ENCODE measurements at regions not wholly inside any gene's neighbourhood (a gene's known extent, or its start where the extent isn't known, plus 50 kb on each side); places are given as distances from the start of the nearest gene placed in this dataset.

DNA sequence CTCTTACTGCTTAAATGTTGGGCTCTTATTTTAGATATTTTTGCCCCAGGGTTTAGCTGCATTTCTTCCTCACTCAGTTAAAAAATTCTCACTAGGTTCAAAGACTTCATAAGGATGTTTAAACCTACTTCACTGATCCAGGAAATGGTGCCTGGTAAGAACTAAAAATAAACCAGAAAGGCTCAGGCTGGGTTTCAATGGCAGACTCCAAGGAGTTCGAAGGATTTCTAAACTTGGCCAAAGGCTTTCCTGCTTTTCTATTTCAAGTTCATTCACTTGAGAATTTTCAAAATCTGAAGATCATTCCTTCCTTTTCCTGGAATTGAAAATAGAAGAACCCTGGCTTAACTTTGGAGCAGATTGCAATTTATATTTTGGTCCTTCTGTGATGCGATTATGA is 193.0 kb upstream of the MAP1B start:
- no peak for ATAC-seq
- peak overlapping the region in 4 of 12 donors; percentile 10 to 60 (median 32) for H3K27ac ChIP-seq
- no peak for DNase-seq
- H3K4me3 ChIP-seq: no peak overlapping the region
- no peaks in the 10 kb centered on the region for H3K36me3 ChIP-seq
- H3K27me3 ChIP-seq: no peaks in the 10 kb centered on the region
- intact Hi-C loops (cut with DNase I): no loop called here
- H3K4me1 ChIP-seq: peaks cover 0 to 9% (median 0%) of the 10 kb centered on the region in 12 donors
- 29 to 51% (median 38%) methylated on average over 2 of the region's 2 CpGs for WGBS, 4 donors
- peaks cover 0 to 13% (median 0%) of the 10 kb centered on the region in 12 donors for H3K9me3 ChIP-seq
- TF ChIP-seq, protein P1, sequence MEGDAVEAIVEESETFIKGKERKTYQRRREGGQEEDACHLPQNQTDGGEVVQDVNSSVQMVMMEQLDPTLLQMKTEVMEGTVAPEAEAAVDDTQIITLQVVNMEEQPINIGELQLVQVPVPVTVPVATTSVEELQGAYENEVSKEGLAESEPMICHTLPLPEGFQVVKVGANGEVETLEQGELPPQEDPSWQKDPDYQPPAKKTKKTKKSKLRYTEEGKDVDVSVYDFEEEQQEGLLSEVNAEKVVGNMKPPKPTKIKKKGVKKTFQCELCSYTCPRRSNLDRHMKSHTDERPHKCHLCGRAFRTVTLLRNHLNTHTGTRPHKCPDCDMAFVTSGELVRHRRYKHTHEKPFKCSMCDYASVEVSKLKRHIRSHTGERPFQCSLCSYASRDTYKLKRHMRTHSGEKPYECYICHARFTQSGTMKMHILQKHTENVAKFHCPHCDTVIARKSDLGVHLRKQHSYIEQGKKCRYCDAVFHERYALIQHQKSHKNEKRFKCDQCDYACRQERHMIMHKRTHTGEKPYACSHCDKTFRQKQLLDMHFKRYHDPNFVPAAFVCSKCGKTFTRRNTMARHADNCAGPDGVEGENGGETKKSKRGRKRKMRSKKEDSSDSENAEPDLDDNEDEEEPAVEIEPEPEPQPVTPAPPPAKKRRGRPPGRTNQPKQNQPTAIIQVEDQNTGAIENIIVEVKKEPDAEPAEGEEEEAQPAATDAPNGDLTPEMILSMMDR (IDR thresholded peaks at IDR 0.05): no peak
- TF ChIP-seq POLR2A (IDR thresholded peaks at IDR 0.05): no peak

DNA sequence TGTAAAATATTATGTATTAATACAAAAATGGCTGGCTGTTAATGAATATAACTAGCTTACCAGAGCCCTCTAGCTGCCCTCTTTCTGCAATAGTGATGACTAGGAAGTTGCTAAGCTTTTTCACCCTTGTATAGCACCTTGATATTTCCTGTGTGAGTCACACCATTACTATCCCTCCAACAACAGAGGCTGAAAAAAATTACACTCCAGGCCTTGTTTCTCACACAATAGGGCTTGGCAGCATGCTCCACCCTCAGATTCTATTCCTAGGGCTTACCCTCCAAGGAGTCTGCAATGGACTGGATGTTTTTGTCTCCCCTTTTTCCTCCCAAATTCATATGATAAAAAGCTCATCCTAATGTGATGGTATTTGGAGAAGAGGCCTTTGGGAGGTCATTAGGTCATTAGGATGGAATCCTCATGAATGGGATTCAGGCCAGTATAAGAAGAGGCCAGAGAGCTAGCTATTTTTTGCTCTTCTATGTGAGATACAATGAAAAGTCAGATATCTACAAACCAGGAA is 184.6 kb upstream of the MAP1B start:
- H3K27ac ChIP-seq: peak overlapping the region in 11 of 12 donors; percentile 22 to 80 (median 56)
- H3K4me3 ChIP-seq: no peak overlapping the region
- no peaks in the 10 kb centered on the region for H3K27me3 ChIP-seq
- TF ChIP-seq POLR2A (IDR thresholded peaks at IDR 0.05): no peak
- TF ChIP-seq, protein P1 (IDR thresholded peaks at IDR 0.05): peak in 5 of 12 donors; percentile 11 to 41 (median 34)
- H3K4me1 ChIP-seq: peaks cover 0 to 39% (median 20%) of the 10 kb centered on the region in 12 donors
- peak; percentile 62 to 83 (median 71) for ATAC-seq
- H3K36me3 ChIP-seq: no peaks in the 10 kb centered on the region
- intact Hi-C loops (cut with DNase I): loop anchor here in 3 of 10 donors (5.0 to 10.0 kb wide), 2 partner anchors 138 to 140 kb away; no protein-coding TSS in a partner anchor
- peaks cover 0 to 15% (median 2%) of the 10 kb centered on the region in 12 donors for H3K9me3 ChIP-seq
- no peak for DNase-seq

DNA sequence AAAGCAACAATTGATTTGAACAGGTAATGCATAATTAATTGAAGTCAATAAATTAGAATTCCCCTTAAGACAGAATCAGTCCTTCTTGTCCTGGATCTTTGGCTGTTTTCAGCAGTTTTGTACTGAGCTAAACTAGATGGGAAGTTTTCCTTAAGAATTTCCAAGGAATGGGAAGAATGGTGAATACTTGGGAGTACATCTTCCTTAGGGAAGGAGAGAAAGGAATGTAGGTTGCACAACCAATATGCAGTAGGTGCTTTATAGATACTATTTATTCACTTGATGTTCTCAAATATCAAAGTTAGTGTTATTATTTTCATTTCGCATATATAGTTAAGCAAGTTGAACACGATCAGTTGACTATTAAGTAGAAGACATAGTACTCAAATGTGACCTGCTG is 183.5 kb upstream of the MAP1B start:
- Histone ChIP-seq H3K4me3 (no peak overlapping the region), H3K27me3 (no peaks in the 10 kb centered on the region), H3K27ac (peak overlapping the region in 3 of 12 donors; percentile 44 to 80 (median 67)), H3K36me3 (no peaks in the 10 kb centered on the region), H3K4me1 (peaks cover 0 to 39% (median 20%) of the 10 kb centered on the region in 12 donors), H3K9me3 (peaks cover 0 to 15% (median 2%) of the 10 kb centered on the region in 12 donors)
- no peak for ATAC-seq
- 96 to 100% (median 96%) methylated on average over 2 of the region's 2 CpGs for WGBS, 4 donors
- TF ChIP-seq POLR2A (IDR thresholded peaks at IDR 0.05): no peak
- TF ChIP-seq, protein P1 (IDR thresholded peaks at IDR 0.05): no peak
- no peak for DNase-seq
- intact Hi-C loops (cut with DNase I): loop anchor here in 3 of 10 donors (5.0 to 10.0 kb wide), 2 partner anchors 139 to 141 kb away; no protein-coding TSS in a partner anchor

DNA sequence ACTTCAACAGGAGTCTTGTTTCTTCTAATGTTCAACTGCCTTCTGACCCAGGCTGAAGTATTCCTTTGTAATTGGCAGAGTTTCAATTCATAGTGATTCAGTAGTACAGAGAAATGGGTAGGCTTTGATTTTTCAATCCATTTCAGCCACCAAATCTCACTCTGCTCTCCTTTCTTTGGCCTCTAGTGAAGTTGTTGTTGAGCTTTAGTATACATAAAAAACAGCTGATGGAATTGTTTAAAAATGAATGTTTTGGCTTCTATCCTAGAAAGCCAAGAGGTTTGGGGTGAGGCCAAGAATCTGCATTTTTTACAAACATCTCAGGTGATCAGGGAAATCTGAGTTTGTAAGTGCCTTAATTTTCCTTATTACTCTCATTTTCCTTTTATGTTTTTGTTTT is 182.9 kb upstream of the MAP1B start:
- ATAC-seq (no peak), DNase-seq (no peak)
- Histone ChIP-seq H3K27me3 (no peaks in the 10 kb centered on the region), H3K36me3 (no peaks in the 10 kb centered on the region), H3K27ac (peak overlapping the region in 7 of 12 donors; percentile 18 to 69 (median 40)), H3K4me1 (peaks cover 0 to 39% (median 20%) of the 10 kb centered on the region in 12 donors), H3K4me3 (no peak overlapping the region), H3K9me3 (peaks cover 0 to 15% (median 2%) of the 10 kb centered on the region in 12 donors)
- intact Hi-C loops (cut with DNase I): loop anchor here in 3 of 10 donors (5.0 to 10.0 kb wide), 2 partner anchors 140 to 142 kb away; no protein-coding TSS in a partner anchor
- TF ChIP-seq POLR2A (IDR thresholded peaks at IDR 0.05): no peak
- TF ChIP-seq, protein P1 (IDR thresholded peaks at IDR 0.05): no peak
